NCI-H69 (cell line): ENCODE measurements at regions not wholly inside any gene's neighbourhood (a gene's known extent, or its start where the extent isn't known, plus 50 kb on each side); places are given as distances from the start of the nearest gene placed in this dataset.
"Not testable (repeated sequence)": the region's sequence is repeated elsewhere in the genome, so short reads cannot be mapped to it uniquely, and the experiment has no call there.

Experiments used
- DNase-seq: peaks from one replicate; lab custom pipeline; 2025; lab: John Stamatoyannopoulos, UW

GRCh38 chr1:232352366-232352765 lies 277.6 kb downstream of the SIPA1L2 start:
- DNase-seq: no peak

GRCh38 chr1:232351335-232351734 lies 278.6 kb downstream of the SIPA1L2 start:
- DNase-seq: no peak

GRCh38 chr1:232346844-232347243 lies 283.1 kb downstream of the SIPA1L2 start:
- DNase-seq: no peak

- no peak for DNase-seq
These were observed 285.0 kb downstream of the SIPA1L2 start for GRCh38 chr1:232344791-232345399.

- not testable (repeated sequence) for DNase-seq
These were observed 285.7 kb downstream of the SIPA1L2 start for GRCh38 chr1:232344186-232344585.

- no peak for DNase-seq
These were observed 289.5 kb downstream of the SIPA1L2 start for GRCh38 chr1:232340446-232340845.

GRCh38 chr1:232339073-232339472 lies 290.9 kb downstream of the SIPA1L2 start:
- no peak for DNase-seq

- DNase-seq: no peak
These were observed 294.1 kb downstream of the SIPA1L2 start for GRCh38 chr1:232335741-232336293.

GRCh38 chr1:232335261-232335660 lies 294.7 kb downstream of the SIPA1L2 start:
- DNase-seq: no peak

GRCh38 chr1:232334811-232335210 lies 295.1 kb downstream of the SIPA1L2 start:
- peak; percentile 37 for DNase-seq

- DNase-seq: no peak
These were observed 295.7 kb downstream of the SIPA1L2 start for GRCh38 chr1:232334246-232334645.

- DNase-seq: no peak
These were observed 296.5 kb downstream of the SIPA1L2 start for GRCh38 chr1:232333419-232333767.

GRCh38 chr1:232332710-232333418 lies 297.1 kb downstream of the SIPA1L2 start:
- not testable (repeated sequence) for DNase-seq

GRCh38 chr1:232329103-232329813 lies 300.7 kb downstream of the SIPA1L2 start:
- no peak for DNase-seq

GRCh38 chr1:232328486-232329102 lies 301.3 kb downstream of the SIPA1L2 start:
- no peak for DNase-seq

- DNase-seq: peak; percentile 69
These were observed 302.0 kb downstream of the SIPA1L2 start for GRCh38 chr1:232327899-232328298.

GRCh38 chr1:232327269-232327668 lies 302.7 kb downstream of the SIPA1L2 start:
- DNase-seq: peak; percentile 52

- peak; percentile 61 for DNase-seq
These were observed 307.7 kb downstream of the SIPA1L2 start for GRCh38 chr1:232322162-232322734.

GRCh38 chr1:232319518-232320210 lies 310.3 kb downstream of the SIPA1L2 start:
- no peak for DNase-seq

- peak; percentile 12 for DNase-seq
These were observed 310.9 kb downstream of the SIPA1L2 start for GRCh38 chr1:232319072-232319471.

GRCh38 chr1:232318143-232318542 lies 311.8 kb downstream of the SIPA1L2 start:
- no peak for DNase-seq
